Upper lobe of left lung (tissue), 4 donors: ENCODE measurements at regions not wholly inside any gene's neighbourhood (a gene's known extent, or its start where the extent isn't known, plus 50 kb on each side); places are given as distances from the start of the nearest gene placed in this dataset.

Experiments
- EP300 ChIP-seq, 4 donors: sonication (generic); formaldehyde crosslinking; IDR thresholded peaks; one replicate each; pipeline ENCODE4 v1.5.1; 2017; ENCODE audit warnings: antibody characterized with exemption in 4 of 4, control low read depth in 2 of 4
- POLR2A ChIP-seq, 4 donors: fragments of 450-650 bp; IDR thresholded peaks; one replicate each; pipeline ENCODE4 v1.5.1; 2016 to 2017; ENCODE audit warnings: antibody characterized with exemption in 4 of 4, mild to moderate bottlenecking in 2 of 4
- TF ChIP-seq, protein P1 (sequence below), 6 experiments: fragments of 450-650 bp in 4 of 6; fragments of 200-600 bp in 2 of 6; sonication (generic) in 2 of 6; IDR thresholded peaks; one replicate each; pipeline ENCODE4 v1.5.1; 2016 to 2019; ENCODE audit warnings: antibody characterized with exemption in 6 of 6

DNA sequence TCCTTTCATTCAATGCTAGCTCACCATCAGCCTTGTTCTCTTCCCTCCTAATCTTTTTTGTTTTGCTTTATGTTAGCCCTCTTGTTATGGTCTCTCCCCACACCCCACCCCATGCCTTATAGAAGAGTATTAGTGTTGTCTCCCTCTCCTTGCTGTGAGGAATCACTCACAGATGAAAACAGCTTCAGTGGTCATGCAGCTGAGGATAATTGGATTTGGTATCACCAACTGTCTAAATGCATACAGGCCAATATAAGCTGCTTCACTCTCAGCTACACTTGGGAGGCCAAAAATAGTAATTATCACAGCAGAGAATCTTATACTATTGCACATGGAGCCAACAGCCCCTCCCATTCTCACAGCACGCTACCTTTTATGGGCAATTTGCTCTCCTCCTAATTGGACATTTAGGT, 494.6 kb upstream of the FAM241A start:
- no peak for TF ChIP-seq POLR2A (IDR thresholded peaks at IDR 0.05)
- TF ChIP-seq, protein P1, sequence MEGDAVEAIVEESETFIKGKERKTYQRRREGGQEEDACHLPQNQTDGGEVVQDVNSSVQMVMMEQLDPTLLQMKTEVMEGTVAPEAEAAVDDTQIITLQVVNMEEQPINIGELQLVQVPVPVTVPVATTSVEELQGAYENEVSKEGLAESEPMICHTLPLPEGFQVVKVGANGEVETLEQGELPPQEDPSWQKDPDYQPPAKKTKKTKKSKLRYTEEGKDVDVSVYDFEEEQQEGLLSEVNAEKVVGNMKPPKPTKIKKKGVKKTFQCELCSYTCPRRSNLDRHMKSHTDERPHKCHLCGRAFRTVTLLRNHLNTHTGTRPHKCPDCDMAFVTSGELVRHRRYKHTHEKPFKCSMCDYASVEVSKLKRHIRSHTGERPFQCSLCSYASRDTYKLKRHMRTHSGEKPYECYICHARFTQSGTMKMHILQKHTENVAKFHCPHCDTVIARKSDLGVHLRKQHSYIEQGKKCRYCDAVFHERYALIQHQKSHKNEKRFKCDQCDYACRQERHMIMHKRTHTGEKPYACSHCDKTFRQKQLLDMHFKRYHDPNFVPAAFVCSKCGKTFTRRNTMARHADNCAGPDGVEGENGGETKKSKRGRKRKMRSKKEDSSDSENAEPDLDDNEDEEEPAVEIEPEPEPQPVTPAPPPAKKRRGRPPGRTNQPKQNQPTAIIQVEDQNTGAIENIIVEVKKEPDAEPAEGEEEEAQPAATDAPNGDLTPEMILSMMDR (IDR thresholded peaks at IDR 0.05) = no peak
- no peak for TF ChIP-seq EP300 (IDR thresholded peaks at IDR 0.05)
